Right atrium auricular region (tissue), 2 donors: ENCODE measurements at regions not wholly inside any gene's neighbourhood (a gene's known extent, or its start where the extent isn't known, plus 50 kb on each side); places are given as distances from the start of the nearest gene placed in this dataset.
A peak's percentile ranks its signal among the peaks of the same experiment; 100 is the strongest.

Experiments
- DNase-seq: peaks from one replicate; pipeline ENCODE4 v3.0.0-alpha.2; 2019; ENCODE audit warnings: low spot score
- H3K27ac ChIP-seq, 2 donors: fragments of 200-600 bp; sonication (generic); 1 replicate in 1 of 2; 2 replicates in 1 of 2; pipeline ENCODE4 v1.5.1; 2016 to 2019
- H3K27me3 ChIP-seq, 2 donors: fragments of 200-600 bp; sonication (generic); one replicate each; pipeline versions ENCODE4 v1.5.1 to v1.6.0; 2017 to 2019
- H3K36me3 ChIP-seq: fragments of 200-600 bp; sonication (generic); one replicate; pipeline ENCODE4 v1.5.1; 2016
- H3K4me1 ChIP-seq, 2 donors: fragments of 200-600 bp; sonication (generic); one replicate each; pipeline versions ENCODE4 v1.5.1 to v1.6.0; 2017 to 2019
- H3K4me3 ChIP-seq, 2 donors: fragments of 200-600 bp; sonication (generic); 1 replicate in 1 of 2; 2 replicates in 1 of 2; pipeline ENCODE4 v1.5.1; 2017 to 2019; ENCODE audit warnings: mild to moderate bottlenecking in 1 of 2, moderate library complexity in 1 of 2
- H3K9me3 ChIP-seq, 2 donors: fragments of 200-600 bp; sonication (generic); one replicate each; pipeline ENCODE4 v1.5.1; 2019
- TF ChIP-seq, protein P1 (sequence below), 2 donors: fragments of 200-600 bp; sonication (generic); IDR thresholded peaks; one replicate each; pipeline ENCODE4 v1.5.1; 2019; ENCODE audit warnings: antibody characterized with exemption in 2 of 2

DNA sequence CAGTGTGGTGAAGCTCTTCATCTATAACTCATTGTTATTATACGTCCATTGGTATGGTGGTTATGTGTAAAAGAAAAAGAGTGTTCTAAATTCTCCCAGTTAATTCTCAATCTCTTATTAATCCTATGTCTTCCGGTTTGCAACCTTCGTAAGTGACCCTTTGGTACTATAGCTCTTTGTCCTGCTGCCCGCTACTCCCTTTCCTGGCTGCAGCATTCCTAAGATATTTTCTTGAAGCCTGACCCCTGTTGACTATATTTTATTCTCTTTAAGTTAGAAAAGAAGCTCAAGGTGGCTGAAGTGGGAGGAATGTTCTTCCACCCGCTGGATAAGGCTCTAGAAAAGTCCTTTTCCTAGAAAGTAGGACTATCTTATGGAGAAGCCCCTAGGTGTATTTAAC lies 684.8 kb downstream of the SOCS6 start:
- Histone ChIP-seq H3K4me1 (no peaks in the 10 kb centered on the region), H3K4me3 (no peak overlapping the region), H3K27me3 (no peaks in the 10 kb centered on the region), H3K27ac (no peak overlapping the region), H3K9me3 (no peaks in the 10 kb centered on the region), H3K36me3 (no peaks in the 10 kb centered on the region)
- TF ChIP-seq, protein P1, sequence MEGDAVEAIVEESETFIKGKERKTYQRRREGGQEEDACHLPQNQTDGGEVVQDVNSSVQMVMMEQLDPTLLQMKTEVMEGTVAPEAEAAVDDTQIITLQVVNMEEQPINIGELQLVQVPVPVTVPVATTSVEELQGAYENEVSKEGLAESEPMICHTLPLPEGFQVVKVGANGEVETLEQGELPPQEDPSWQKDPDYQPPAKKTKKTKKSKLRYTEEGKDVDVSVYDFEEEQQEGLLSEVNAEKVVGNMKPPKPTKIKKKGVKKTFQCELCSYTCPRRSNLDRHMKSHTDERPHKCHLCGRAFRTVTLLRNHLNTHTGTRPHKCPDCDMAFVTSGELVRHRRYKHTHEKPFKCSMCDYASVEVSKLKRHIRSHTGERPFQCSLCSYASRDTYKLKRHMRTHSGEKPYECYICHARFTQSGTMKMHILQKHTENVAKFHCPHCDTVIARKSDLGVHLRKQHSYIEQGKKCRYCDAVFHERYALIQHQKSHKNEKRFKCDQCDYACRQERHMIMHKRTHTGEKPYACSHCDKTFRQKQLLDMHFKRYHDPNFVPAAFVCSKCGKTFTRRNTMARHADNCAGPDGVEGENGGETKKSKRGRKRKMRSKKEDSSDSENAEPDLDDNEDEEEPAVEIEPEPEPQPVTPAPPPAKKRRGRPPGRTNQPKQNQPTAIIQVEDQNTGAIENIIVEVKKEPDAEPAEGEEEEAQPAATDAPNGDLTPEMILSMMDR (IDR thresholded peaks at IDR 0.05): no peak
- DNase-seq: no peak

GRCh38 chr18:70966419-70966818 lies 677.6 kb downstream of the SOCS6 start:
- Histone ChIP-seq H3K27ac (no peak overlapping the region), H3K4me3 (no peak overlapping the region), H3K27me3 (no peaks in the 10 kb centered on the region), H3K9me3 (no peaks in the 10 kb centered on the region), H3K4me1 (no peaks in the 10 kb centered on the region), H3K36me3 (no peaks in the 10 kb centered on the region)
- DNase-seq: no peak
- TF ChIP-seq, protein P1 (IDR thresholded peaks at IDR 0.05): no peak

DNA sequence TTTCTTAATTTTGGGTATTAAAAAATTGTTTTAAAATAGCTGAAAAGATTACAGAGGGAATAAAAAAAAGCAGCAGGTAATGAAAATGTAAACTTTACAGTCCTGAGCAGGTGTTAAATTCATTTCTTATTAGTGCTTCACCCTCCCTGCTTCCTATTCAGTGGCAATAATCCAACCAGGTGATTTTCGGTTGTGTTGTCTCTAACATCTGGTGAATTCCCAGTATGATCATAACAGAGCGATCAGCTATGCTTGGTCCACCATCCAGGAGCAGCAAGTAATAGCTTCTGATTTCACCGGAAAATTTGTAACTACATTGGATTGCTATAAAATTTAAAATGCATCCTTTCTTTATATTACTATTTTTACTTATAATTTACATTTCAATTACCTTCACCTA lies 673.1 kb downstream of the SOCS6 start:
- no peaks in the 10 kb centered on the region for H3K36me3 ChIP-seq
- no peak for DNase-seq
- H3K4me1 ChIP-seq: no peaks in the 10 kb centered on the region
- no peaks in the 10 kb centered on the region for H3K27me3 ChIP-seq
- no peak overlapping the region for H3K27ac ChIP-seq
- TF ChIP-seq, protein P1 (IDR thresholded peaks at IDR 0.05): no peak
- no peak overlapping the region for H3K4me3 ChIP-seq
- H3K9me3 ChIP-seq: no peaks in the 10 kb centered on the region

DNA sequence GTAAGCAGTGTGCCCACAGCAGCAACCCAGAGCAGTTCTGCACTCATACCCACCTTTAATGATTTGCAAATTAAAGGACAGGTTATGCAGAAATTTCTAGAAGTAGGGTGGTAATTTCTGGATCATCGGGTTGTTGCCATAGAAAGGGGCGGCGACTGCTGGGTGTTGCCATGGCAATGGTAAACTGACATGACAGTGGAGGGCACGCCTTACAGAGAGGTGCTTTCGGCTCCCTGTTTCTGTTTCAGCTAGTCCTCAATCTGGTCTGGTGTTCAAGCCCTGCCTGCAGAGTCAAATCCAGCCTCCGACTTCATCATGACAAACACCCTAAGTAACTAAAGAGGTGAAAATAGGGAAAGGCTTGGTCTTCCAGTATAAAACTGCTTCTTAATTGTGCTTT lies 667.7 kb downstream of the SOCS6 start:
- TF ChIP-seq, protein P1 (IDR thresholded peaks at IDR 0.05): no peak
- Histone ChIP-seq H3K27me3 (no peaks in the 10 kb centered on the region), H3K4me3 (no peak overlapping the region), H3K4me1 (no peaks in the 10 kb centered on the region), H3K36me3 (no peaks in the 10 kb centered on the region), H3K27ac (no peak overlapping the region), H3K9me3 (no peaks in the 10 kb centered on the region)
- DNase-seq: no peak

- TF ChIP-seq, protein P1 (IDR thresholded peaks at IDR 0.05): no peak
- H3K27ac ChIP-seq: no peak overlapping the region
- H3K4me3 ChIP-seq: no peak overlapping the region
- no peaks in the 10 kb centered on the region for H3K4me1 ChIP-seq
- no peaks in the 10 kb centered on the region for H3K27me3 ChIP-seq
- no peak for DNase-seq
- no peaks in the 10 kb centered on the region for H3K36me3 ChIP-seq
- no peaks in the 10 kb centered on the region for H3K9me3 ChIP-seq
These were observed 647.3 kb downstream of the SOCS6 start for GRCh38 chr18:70936160-70936559.

DNA sequence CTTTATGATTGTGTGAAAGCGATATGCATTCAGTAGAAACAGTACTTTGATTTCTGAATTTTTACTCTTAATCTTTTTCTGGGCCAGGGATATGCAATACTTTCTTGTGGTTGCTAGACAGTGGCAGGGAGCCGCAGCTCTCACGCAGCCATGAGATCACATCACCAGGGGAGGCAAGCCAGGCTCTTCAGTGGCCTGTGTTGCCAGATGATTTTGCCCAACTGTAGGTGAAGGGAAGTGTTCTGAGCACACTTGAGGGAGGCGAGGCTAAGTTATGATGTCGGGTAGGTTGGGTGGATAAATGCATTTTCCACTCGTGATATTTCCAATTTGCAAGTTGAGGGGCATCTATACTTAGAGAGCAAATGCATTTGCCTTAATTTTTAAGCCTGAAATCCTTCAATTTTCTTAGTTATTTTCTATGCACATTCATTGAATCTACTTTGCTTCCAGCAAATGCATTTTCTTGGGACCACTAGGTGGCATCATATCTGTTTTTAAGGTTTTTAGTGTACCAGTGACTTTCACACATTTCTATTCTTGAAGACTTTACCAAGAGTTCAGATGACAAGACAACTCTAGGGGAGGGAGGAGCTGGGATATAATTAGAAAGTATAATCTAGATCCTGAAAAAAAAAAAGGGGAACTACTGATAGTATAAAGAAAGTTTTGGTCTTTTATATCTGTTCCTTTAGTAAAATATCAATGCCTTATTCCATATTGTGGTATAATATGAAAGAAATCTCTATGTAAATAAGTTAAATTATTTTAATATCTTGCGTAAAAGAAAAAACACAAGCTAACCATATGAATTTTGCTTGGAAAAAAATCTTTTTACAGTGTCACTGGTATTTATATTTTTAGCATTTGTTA lies 643.3 kb downstream of the SOCS6 start:
- H3K4me1 ChIP-seq: no peaks in the 10 kb centered on the region
- TF ChIP-seq, protein P1 (IDR thresholded peaks at IDR 0.05): peak; percentile 13 to 72
- DNase-seq: no peak

More for the DNA sequence above, 643.3 kb downstream of the SOCS6 start:
- Histone ChIP-seq H3K27ac (no peak overlapping the region), H3K9me3 (no peaks in the 10 kb centered on the region), H3K4me3 (no peak overlapping the region), H3K27me3 (no peaks in the 10 kb centered on the region), H3K36me3 (no peaks in the 10 kb centered on the region)
